GM18858 (cell line): ENCODE measurements at regions not wholly inside any gene's neighbourhood (a gene's known extent, or its start where the extent isn't known, plus 50 kb on each side); places are given as distances from the start of the nearest gene placed in this dataset.

Experiments used
- ATAC-seq: cut with Tn5 transposase; IDR thresholded peaks from one replicate; pipeline ENCODE4 v1.9.1; 2021; ENCODE audit not compliant: unreplicated experiment

DNA sequence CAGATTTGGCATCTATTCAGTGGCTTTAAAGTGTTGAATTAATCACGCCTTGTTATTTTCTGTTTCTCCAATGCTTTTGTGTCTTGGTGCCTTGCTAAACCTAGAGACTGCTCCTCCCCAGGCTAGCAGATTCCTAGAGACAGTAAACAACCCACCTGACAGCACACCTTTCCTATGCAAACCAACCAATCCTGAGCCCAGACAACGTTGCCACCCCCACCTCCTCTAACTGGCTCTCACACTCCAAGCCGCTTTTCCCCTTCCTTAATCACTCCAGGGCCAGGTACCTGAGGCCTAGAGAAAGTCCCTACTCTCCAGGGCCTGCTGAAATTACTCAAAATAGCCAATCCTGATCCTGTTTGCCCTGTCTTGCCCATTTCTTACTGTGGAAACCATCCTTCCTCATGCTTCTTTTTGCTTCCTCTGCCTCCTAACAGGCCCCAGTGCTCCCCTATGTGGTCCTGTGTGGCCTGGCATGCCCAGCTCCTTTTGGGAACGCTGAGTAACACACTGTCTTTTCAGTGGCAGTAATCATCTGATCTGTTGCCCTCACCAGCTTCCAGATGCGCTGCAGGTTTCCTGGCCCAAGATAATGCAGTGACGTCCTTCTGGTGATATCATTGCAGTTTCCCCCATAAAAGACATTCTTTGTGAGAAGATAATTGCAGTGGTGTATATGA is 53.4 kb downstream of the GAS1 start:
- ATAC-seq: no peak

- ATAC-seq: no peak
These were observed 54.7 kb downstream of the GAS1 start for GRCh38 chr9:86892576-86892975.

- ATAC-seq: no peak
These were observed 55.3 kb downstream of the GAS1 start for GRCh38 chr9:86891886-86892437.

DNA sequence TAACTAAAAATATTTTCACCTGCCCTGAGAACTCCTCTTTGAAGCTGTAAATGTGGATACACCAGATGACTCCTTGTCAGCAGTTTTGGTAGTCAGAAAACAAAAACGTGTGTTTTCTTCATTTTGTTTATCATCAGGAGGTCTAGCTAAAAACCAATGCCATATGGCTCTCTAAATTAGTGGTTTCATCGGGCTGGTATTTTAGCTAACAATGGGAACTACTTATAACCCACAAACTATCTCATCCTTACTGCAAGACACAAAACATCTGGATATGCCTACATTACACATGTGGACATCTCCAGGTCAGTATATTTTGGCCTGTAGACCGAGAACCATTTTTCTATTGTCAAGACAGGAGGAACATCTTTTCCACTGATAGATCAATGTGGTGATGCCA is 56.2 kb downstream of the GAS1 start:
- ATAC-seq: no peak

- ATAC-seq: no peak
These were observed 62.1 kb downstream of the GAS1 start for GRCh38 chr9:86885232-86885631.

GRCh38 chr9:86876621-86877196 is 70.6 kb downstream of the GAS1 start:
- no peak for ATAC-seq

GRCh38 chr9:86868616-86869015 is 78.7 kb downstream of the GAS1 start:
- no peak for ATAC-seq

DNA sequence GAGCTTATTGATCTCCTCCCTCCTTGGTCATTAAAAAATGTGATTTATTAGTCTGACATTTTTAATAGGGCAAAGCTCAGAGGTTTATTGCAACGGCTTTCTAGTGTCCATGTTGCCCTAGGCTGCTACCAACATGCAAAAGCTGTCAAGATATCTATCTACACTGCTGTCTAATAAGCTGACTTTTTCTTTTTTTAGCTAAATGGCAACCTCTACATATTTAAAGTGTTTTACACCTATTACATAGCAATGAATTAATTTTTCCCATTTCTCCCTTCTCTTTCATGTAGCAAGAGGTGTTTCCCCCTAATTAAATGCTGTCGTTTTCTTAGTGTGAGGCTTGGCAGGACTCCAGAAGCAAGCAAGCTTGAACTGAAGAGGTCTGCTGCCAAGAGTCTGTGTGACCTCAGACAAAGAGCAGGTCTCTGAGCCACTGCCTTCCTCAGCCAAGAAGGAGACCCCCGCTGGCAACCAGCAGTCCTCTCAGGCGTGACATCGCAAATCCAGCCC is 79.4 kb downstream of the GAS1 start:
- no peak for ATAC-seq

DNA sequence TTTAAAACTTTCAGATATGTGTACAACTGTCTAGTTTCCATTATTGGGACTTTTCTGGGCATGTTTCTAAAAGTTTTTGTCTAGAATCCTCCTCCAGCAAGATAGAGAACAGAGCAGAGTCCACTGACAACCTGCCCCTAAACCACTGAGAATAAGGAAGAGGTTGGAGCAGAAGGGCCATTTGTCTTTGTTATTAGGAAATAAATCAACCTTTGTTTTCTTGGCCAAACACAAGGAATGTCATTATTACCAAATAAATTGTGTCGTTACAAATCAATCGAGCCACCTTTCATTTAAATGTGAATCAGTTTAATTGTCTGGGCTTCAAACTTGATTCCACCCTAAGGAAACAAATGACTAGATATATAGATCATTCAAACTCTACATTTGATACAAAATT is 81.4 kb downstream of the GAS1 start:
- no peak for ATAC-seq

DNA sequence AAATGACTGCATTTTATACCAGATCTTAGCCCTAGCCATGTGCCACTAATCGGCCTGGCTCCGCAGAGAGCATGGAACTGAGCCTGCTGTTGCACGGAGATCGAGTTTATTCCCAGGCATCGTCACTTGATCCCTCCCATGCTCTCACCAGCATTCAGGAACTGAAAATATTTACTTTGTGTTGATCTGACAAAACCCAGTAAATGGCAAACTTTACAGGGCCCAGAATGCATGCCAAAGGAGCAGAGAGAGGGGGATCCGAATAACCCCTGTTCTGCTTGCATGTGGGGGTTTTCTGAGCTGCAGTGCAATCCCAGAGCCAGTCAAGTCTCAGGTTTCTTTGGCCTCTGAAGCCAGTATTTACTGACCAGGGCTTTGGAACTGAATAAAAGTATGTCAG is 87.3 kb downstream of the GAS1 start:
- no peak for ATAC-seq

- ATAC-seq: no peak
These were observed 88.2 kb downstream of the GAS1 start for GRCh38 chr9:86859056-86859455.

GRCh38 chr9:86858009-86858408 is 89.3 kb downstream of the GAS1 start:
- no peak for ATAC-seq

GRCh38 chr9:86856259-86856658 is 91.0 kb downstream of the GAS1 start:
- ATAC-seq: no peak

DNA sequence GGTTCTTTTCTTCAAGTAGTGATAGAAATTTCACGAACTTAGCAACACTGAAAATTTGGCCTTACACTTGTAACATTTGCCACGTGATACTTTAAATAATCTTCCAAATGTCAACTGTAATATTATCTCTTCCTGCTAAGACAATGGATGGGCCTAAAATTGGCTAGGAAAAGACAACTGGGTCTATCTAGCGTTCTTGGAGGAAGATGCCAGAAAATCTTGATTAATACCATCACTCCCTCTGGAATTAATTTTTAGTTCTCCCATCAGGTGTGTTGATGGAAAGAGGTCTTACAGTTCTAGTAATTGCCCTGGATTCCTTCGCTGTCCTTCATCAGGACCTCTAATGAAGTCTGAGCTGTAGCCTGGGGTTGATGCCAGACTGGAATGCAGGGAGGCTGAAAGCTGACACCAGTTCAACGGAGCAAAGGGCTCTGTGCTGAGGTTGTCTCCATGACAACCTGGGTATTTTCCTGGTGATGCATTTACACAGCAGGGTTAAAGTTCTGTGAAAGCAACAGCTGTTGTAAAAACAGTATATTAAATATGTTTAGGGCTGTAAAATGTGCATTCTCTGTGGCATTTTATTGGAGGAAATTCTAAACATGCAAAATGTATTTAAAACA is 92.3 kb downstream of the GAS1 start:
- no peak for ATAC-seq

DNA sequence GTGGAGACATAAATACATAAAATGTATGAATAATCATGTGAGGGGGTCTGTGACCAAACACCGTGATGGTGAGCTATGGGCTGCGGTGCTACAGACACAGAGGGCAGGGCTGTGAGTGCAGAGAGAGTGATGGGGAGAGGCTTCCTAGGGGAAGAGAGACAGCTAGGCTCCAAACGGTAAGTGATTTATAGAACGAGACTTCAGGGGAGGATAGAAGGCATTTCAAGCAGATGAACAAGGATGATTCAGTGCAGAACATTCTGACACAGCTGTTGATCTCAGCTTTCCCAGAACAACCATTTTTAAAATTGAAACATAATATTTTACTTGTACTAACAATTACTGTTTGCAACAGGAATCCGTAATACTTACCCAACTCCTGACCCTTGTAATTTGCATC is 100.7 kb downstream of the GAS1 start:
- ATAC-seq: no peak

GRCh38 chr9:86843206-86843605 is 104.1 kb downstream of the GAS1 start:
- ATAC-seq: no peak

GRCh38 chr9:86842573-86842972 is 104.7 kb downstream of the GAS1 start:
- no peak for ATAC-seq

DNA sequence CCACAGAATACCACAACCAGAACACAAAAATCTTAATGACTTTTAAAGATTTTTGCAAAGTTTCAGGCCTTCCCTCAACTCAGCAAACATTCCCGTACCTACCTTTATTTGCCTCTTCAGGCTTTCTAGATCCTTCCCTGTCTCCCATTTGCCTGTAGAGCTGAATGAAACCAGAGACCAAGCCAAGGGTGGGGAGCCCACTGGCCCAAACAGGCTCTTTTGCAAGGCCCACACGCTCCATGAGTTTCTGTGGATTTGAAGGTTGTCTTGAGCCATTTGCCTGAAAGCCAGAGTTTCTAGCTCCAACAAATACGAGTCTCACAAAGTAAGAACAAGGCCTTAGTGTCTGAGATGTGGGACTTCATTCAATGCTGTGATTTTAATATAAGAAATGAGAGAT is 107.8 kb downstream of the GAS1 start:
- no peak for ATAC-seq

GRCh38 chr9:86838519-86839497 is 108.5 kb downstream of the GAS1 start:
- no peak for ATAC-seq

DNA sequence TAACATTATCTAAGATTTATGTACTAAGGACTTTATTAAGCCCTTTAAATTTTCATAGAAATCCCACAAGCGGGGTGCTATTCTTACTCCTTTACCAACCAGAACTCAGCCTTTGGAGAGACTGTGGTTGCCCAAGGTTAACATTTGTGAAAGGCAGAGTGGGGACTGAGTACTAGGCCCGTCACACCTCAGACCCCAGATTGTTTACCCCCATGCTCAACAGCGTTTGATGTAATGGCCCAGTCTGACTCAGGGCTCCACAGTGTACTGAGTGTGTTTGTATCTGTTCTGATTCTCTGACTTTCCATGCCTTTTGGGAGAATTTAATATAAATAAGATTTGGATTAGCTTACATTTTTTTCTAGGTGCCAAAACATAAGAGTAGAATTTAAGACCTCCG is 110.0 kb downstream of the GAS1 start:
- ATAC-seq: no peak

GRCh38 chr9:86836797-86837196 is 110.5 kb downstream of the GAS1 start:
- no peak for ATAC-seq
